ENCODE measurements at regions not wholly inside any gene's neighbourhood (a gene's known extent, or its start where the extent isn't known, plus 50 kb on each side); places are given as distances from the start of the nearest gene placed in this dataset.

- Histone ChIP-seq H3K4me3 (no peak overlapping the region), H3K4me1 (no peaks in the 10 kb centered on the region), H3K27me3 (no peaks in the 10 kb centered on the region), H3K9me3 (no peaks in the 10 kb centered on the region), H3K27ac (no peak overlapping the region), H3K36me3 (no peaks in the 10 kb centered on the region)
- intact Hi-C loops (cut with DNase I), result no loop called here
- DNase-seq (ENCODE audit: low spot score in 2 of 2), result no peak
- no peak for TF ChIP-seq CTCF (IDR thresholded peaks at IDR 0.05)
Observed at GRCh38 chr7:108627476-108628051, 57.9 kb downstream of the DNAJB9 start.

DNA sequence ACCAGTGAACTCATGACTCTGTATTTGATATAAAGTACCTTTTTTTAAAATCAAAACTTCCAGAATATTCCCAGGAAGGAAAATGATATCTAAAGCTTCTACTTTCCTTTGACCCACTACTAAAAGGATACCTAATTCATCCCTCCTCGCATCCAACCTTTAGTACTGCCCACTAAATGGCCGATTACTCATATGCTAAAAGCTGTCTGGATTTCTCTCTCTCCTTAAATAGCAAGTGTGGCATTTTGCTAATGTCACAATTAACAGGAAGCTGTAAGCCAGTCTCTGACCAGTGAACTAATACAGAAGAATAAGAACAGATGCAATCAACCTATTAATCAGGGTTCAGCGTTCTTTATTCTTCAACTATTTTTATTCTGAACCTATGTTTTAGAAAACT, 59.0 kb downstream of the DNAJB9 start:
- Histone ChIP-seq H3K4me1 (no peaks in the 10 kb centered on the region), H3K36me3 (no peaks in the 10 kb centered on the region), H3K27me3 (no peaks in the 10 kb centered on the region), H3K27ac (no peak overlapping the region), H3K9me3 (no peaks in the 10 kb centered on the region), H3K4me3 (no peak overlapping the region)
- intact Hi-C loops (cut with DNase I), result no loop called here
- no peak for DNase-seq (ENCODE audit: low spot score in 2 of 2)
- TF ChIP-seq CTCF (IDR thresholded peaks at IDR 0.05), result no peak

GRCh38 chr7:108629651-108630400, 60.2 kb downstream of the DNAJB9 start:
- DNase-seq (ENCODE audit: low spot score in 2 of 2), result no peak
- no peak overlapping the region for H3K4me3 ChIP-seq
- no peaks in the 10 kb centered on the region for H3K27me3 ChIP-seq
- no peaks in the 10 kb centered on the region for H3K36me3 ChIP-seq
- intact Hi-C loops (cut with DNase I), result no loop called here
- no peaks in the 10 kb centered on the region for H3K9me3 ChIP-seq
- no peak for TF ChIP-seq CTCF (IDR thresholded peaks at IDR 0.05)
- no peak overlapping the region for H3K27ac ChIP-seq
- no peaks in the 10 kb centered on the region for H3K4me1 ChIP-seq

DNA sequence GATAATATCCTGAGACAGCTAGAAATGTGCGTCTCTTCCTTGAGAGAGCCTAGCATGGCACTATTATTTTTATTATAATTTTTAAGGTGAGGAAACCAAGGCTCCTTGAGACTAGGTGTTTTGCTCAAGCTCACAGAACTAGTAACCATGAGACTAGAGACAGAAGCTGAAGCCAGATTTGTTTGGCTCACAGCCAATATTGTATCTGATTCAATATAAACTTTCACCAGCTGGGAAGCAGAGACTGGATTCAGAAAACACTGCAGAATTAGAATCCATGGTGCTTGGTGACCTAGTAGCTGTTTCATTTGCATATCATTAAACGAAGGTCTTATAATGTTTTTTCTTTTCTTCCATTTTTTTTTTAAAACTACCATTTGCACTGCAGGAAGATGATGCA, 64.4 kb downstream of the DNAJB9 start:
- H3K27me3 ChIP-seq, result no peaks in the 10 kb centered on the region
- H3K36me3 ChIP-seq, result no peaks in the 10 kb centered on the region
- no peaks in the 10 kb centered on the region for H3K9me3 ChIP-seq
- H3K4me1 ChIP-seq, result no peaks in the 10 kb centered on the region
- no peak overlapping the region for H3K4me3 ChIP-seq
- no peak for DNase-seq (ENCODE audit: low spot score in 2 of 2)
- H3K27ac ChIP-seq, result no peak overlapping the region
- intact Hi-C loops (cut with DNase I), result no loop called here
- no peak for TF ChIP-seq CTCF (IDR thresholded peaks at IDR 0.05)

DNA sequence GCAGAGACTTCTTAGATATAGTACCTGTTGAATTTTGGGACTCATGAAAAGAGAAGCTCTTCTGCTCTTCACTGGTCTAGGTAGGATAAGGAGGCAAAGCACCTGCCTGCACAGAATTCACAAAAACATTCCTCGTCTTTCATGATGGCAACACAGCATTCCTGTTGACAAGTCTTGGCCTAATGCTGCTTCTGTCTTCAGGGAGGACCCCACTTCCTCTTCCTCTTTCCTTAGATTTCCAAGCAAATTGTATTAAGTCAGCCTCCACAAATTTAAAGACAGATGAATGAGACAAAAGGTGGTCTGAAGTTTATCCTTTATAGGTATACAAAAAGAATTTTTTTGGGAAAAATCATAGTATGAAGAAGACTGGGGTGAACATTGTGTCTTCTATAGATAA, 64.9 kb downstream of the DNAJB9 start:
- no peaks in the 10 kb centered on the region for H3K9me3 ChIP-seq
- intact Hi-C loops (cut with DNase I), result no loop called here
- no peak for TF ChIP-seq CTCF (IDR thresholded peaks at IDR 0.05)
- no peaks in the 10 kb centered on the region for H3K27me3 ChIP-seq
- no peaks in the 10 kb centered on the region for H3K4me1 ChIP-seq
- no peak for DNase-seq (ENCODE audit: low spot score in 2 of 2)
- H3K36me3 ChIP-seq, result no peaks in the 10 kb centered on the region
- no peak overlapping the region for H3K27ac ChIP-seq
- no peak overlapping the region for H3K4me3 ChIP-seq

Measured in ascending aorta (tissue), 2 donors.